GM12878 (cell line): ENCODE measurements at regions not wholly inside any gene's neighbourhood (a gene's known extent, or its start where the extent isn't known, plus 50 kb on each side); places are given as distances from the start of the nearest gene placed in this dataset.

Source experiments
- ETV6 ChIP-seq, 2 experiments: fragments of 450-650 bp in 1 of 2; IDR thresholded peaks in 1 of 2; conservative IDR thresholded peaks in 1 of 2; 2 replicates each; pipeline ENCODE4 v1.6.1; 2014; ENCODE audit warnings: antibody characterized with exemption in 1 of 2, borderline replicate concordance in 1 of 2, low read depth in 1 of 2, mild to moderate bottlenecking in 1 of 2, moderate library complexity in 1 of 2
- FOXK2 ChIP-seq: fragments of 450-650 bp; IDR thresholded peaks from 2 replicates; pipeline ENCODE4 v1.6.1; 2017; ENCODE audit warnings: mild to moderate bottlenecking, moderate library complexity
- JUND ChIP-seq: IDR thresholded peaks from 2 replicates; pipeline ENCODE4 v1.6.1; 2012; ENCODE audit warnings: low read depth, mild to moderate bottlenecking, low read length, improper control_type of control experiment, moderate library complexity
- POLR2A ChIP-seq: IDR thresholded peaks from 2 replicates; pipeline ENCODE4 v1.6.1; 2011; ENCODE audit warnings: low read depth, mild to moderate bottlenecking, low read length
- ZNF274 ChIP-seq: IDR thresholded peaks from one replicate; pipeline ENCODE4 v1.8.0; 2011; ENCODE audit not compliant: insufficient read length, insufficient read depth

DNA sequence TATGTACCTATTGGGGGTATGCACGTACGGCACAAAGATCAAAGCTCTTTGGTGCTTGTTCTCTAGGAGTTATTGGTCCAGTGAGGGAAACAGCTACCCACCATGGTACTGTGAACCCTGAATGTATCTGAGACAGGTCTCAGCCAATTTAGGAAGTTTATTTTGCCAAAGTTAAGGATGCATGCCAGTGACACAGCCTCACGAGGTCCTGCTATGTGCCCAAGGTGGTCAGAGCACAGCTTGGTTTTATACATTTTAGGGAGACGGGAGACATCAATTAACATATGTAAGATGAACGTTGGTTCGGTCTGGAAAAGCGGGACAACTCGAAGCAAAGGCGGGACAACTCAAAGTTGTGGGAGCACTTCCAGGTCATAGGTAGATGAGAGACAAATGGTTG lies 75.8 kb downstream of the SOWAHC start:
- TF ChIP-seq JUND (no peak), FOXK2 (no peak), POLR2A (no peak), ZNF274 (no peak), ETV6 (conservative IDR thresholded peaks at IDR 0.05 in 1 of 2, IDR thresholded peaks at IDR 0.05 in 1 of 2; ENCODE audit: borderline replicate concordance in 1 of 2, low read depth in 1 of 2) (no peak)
